ENCODE measurements at regions not wholly inside any gene's neighbourhood (a gene's known extent, or its start where the extent isn't known, plus 50 kb on each side); places are given as distances from the start of the nearest gene placed in this dataset.

- no peak overlapping the region for H3K4me3 ChIP-seq (ENCODE audit: extremely low read depth in 1 of 4, insufficient read depth in 2 of 4, low read depth in 3 of 4, low read length in 4 of 4)
- H3K9ac ChIP-seq (replicated peaks in 1 of 4; ENCODE audit: extremely low read depth in 1 of 4, low read depth in 3 of 4, low read length in 3 of 4) = no peak overlapping the region
- no peak overlapping the region for H3K14ac ChIP-seq (ENCODE audit: insufficient read length)
- no peak overlapping the region for H2BK20ac ChIP-seq (ENCODE audit: low read length)
- no peaks in the 10 kb centered on the region for H3K9me3 ChIP-seq (ENCODE audit: insufficient read depth in 2 of 2, low read depth in 1 of 2, low read length in 1 of 2)
- H3K27me3 ChIP-seq (replicated peaks in 1 of 4; ENCODE audit: control insufficient read depth in 3 of 4, extremely low read depth in 1 of 4, insufficient read depth in 3 of 4, low read length in 3 of 4) = no peaks in the 10 kb centered on the region
- no peak for FAIRE-seq
- ChIA-PET CTCF (ENCODE audit: partially characterized antibody) (interaction anchor here (1.3 kb wide), 1 partner anchor 11 kb away, joined by 5 read pairs; no protein-coding TSS in a partner anchor), POLR2A (ENCODE audit: partially characterized antibody) (no interaction called here)
- no peak overlapping the region for H2AFZ ChIP-seq (ENCODE audit: low read length)
- H2AK5ac ChIP-seq (ENCODE audit: low read depth, low read length) = no peak overlapping the region
- H2BK15ac ChIP-seq (ENCODE audit: low read length) = no peak overlapping the region
- H3K23me2 ChIP-seq (ENCODE audit: low read depth, low read length) = no peaks in the 10 kb centered on the region
- DNase-seq (ENCODE audit: low read depth in 1 of 2, low spot score in 2 of 2) = no peak
- H2BK12ac ChIP-seq (ENCODE audit: low read depth, low read length) = no peak overlapping the region
- no peak overlapping the region for H2BK5ac ChIP-seq (ENCODE audit: low read depth, low read length)
- H3K56ac ChIP-seq (replicated peaks; ENCODE audit: insufficient read length, low read depth, low read length) = no peak overlapping the region
- H3K4ac ChIP-seq (replicated peaks; ENCODE audit: insufficient read length, low read depth, low read length) = no peak overlapping the region
- H4K5ac ChIP-seq (ENCODE audit: insufficient read length, low read depth, low read length) = no peak overlapping the region
- H3K4me1 ChIP-seq (replicated peaks in 1 of 4; ENCODE audit: control insufficient read depth in 3 of 4, insufficient read depth in 4 of 4, low read length in 3 of 4) = peaks cover 0 to 6% (median 1%) of the 10 kb centered on the region in 4 experiments; a peak in 1 of 7 replicates
- no peaks in the 10 kb centered on the region for H3K79me2 ChIP-seq (ENCODE audit: control insufficient read depth in 1 of 2, insufficient read depth in 2 of 2, low read length in 2 of 2)
- H2BK120ac ChIP-seq (replicated peaks; ENCODE audit: low read depth, low read length) = no peak overlapping the region
- H4K91ac ChIP-seq (replicated peaks; ENCODE audit: insufficient read length, low read length) = no peak overlapping the region
- H3K4me2 ChIP-seq (ENCODE audit: insufficient read depth in 1 of 2, low read depth in 2 of 2, low read length in 2 of 2) = no peak overlapping the region
- no peak overlapping the region for H4K8ac ChIP-seq (ENCODE audit: extremely low read depth, insufficient read depth, low read length)
- H3K18ac ChIP-seq (ENCODE audit: extremely low read depth, low read length) = no peak overlapping the region
- no peaks in the 10 kb centered on the region for H4K20me1 ChIP-seq (replicated peaks in 1 of 2; ENCODE audit: control insufficient read depth in 1 of 2, insufficient read depth in 2 of 2, low read length in 2 of 2)
- 94% methylated on average over 3 of the region's 3 CpGs; no CpG with 5 or more reads in 1 of the 2 experiments for WGBS, 2 experiments (ENCODE audit: extremely low coverage in 1 of 2, insufficient coverage in 1 of 2, insufficient read length in 1 of 2, insufficient replicate concordance in 2 of 2, low coverage in 1 of 2, low lambda C conversion rate in 2 of 2, missing lambda C conversion rate in 1 of 2)
- H3K79me1 ChIP-seq (ENCODE audit: low read depth, low read length) = no peaks in the 10 kb centered on the region
- H3K36me3 ChIP-seq (ENCODE audit: control insufficient read depth in 2 of 4, insufficient read depth in 4 of 4, low read length in 3 of 4) = no peaks in the 10 kb centered on the region
- H3K27ac ChIP-seq (ENCODE audit: low read depth, low read length) = no peak overlapping the region
- TF ChIP-seq, protein P1, sequence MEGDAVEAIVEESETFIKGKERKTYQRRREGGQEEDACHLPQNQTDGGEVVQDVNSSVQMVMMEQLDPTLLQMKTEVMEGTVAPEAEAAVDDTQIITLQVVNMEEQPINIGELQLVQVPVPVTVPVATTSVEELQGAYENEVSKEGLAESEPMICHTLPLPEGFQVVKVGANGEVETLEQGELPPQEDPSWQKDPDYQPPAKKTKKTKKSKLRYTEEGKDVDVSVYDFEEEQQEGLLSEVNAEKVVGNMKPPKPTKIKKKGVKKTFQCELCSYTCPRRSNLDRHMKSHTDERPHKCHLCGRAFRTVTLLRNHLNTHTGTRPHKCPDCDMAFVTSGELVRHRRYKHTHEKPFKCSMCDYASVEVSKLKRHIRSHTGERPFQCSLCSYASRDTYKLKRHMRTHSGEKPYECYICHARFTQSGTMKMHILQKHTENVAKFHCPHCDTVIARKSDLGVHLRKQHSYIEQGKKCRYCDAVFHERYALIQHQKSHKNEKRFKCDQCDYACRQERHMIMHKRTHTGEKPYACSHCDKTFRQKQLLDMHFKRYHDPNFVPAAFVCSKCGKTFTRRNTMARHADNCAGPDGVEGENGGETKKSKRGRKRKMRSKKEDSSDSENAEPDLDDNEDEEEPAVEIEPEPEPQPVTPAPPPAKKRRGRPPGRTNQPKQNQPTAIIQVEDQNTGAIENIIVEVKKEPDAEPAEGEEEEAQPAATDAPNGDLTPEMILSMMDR (IDR thresholded peaks at IDR 0.05; ENCODE audit: control extremely low read depth in 1 of 3, insufficient read depth in 1 of 3, low read depth in 1 of 3, low read length in 3 of 3) = no peak
- TF ChIP-seq GABPA (IDR thresholded peaks at IDR 0.05; ENCODE audit: borderline replicate concordance, insufficient read depth, low read length) (no peak), PHF8 (conservative IDR thresholded peaks at IDR 0.05; ENCODE audit: low read depth, low read length) (no peak), POLR2A (IDR thresholded peaks at IDR 0.05; ENCODE audit: control extremely low read depth in 1 of 2, low read depth in 2 of 2, low read length in 2 of 2) (no peak), RNF2 (IDR thresholded peaks at IDR 0.05; ENCODE audit: borderline replicate concordance, low read depth, low read length, missing control alignments, poor library complexity, severe bottlenecking) (no peak), HDAC2 (IDR thresholded peaks at IDR 0.05; ENCODE audit: borderline replicate concordance in 1 of 2, low read depth in 2 of 2, low read length in 2 of 2) (no peak)
- H3K23ac ChIP-seq (ENCODE audit: insufficient read length) = no peak overlapping the region
These were observed 185.8 kb downstream of the PTEN start for GRCh38 chr10:88049204-88049603.

Measured in H1 (cell line).